T-helper 1 cell treated with Interleukin-12 subunit alpha and Interleukin-12 subunit beta and Interleukin-4 antibody, amounts not matched to agents 30 ng/mL and 1 ng/mL, for 36 hours (primary cell): ENCODE measurements at regions not wholly inside any gene's neighbourhood (a gene's known extent, or its start where the extent isn't known, plus 50 kb on each side); places are given as distances from the start of the nearest gene placed in this dataset.

ENCODE experiments used
- intact Hi-C: fragments of 100-400 bp; cut with micrococcal nuclease; formaldehyde crosslinking; loops from one replicate; pipeline ENCODE4 v1.15.1; 2024

GRCh38 chr2:185145316-185146121, 547.2 kb downstream of the ZNF804A start:
- intact Hi-C loops: no loop called here

GRCh38 chr2:185147361-185147760, 549.0 kb downstream of the ZNF804A start:
- intact Hi-C loops: no loop called here

- intact Hi-C loops: no loop called here
These were observed 553.9 kb downstream of the ZNF804A start for GRCh38 chr2:185152186-185152585.

GRCh38 chr2:185161701-185162100, 563.4 kb downstream of the ZNF804A start:
- intact Hi-C loops: no loop called here

- intact Hi-C loops: no loop called here
These were observed 564.3 kb upstream of the FSIP2 start for GRCh38 chr2:185174353-185174752.

- intact Hi-C loops: no loop called here
These were observed 558.9 kb upstream of the FSIP2 start for GRCh38 chr2:185179743-185180142.

GRCh38 chr2:185181901-185182300, 556.7 kb upstream of the FSIP2 start:
- intact Hi-C loops: no loop called here

- intact Hi-C loops: no loop called here
These were observed 553.6 kb upstream of the FSIP2 start for GRCh38 chr2:185185044-185185443.

GRCh38 chr2:185187421-185187820, 551.2 kb upstream of the FSIP2 start:
- intact Hi-C loops: no loop called here

GRCh38 chr2:185188656-185189055, 549.9 kb upstream of the FSIP2 start:
- intact Hi-C loops: no loop called here

GRCh38 chr2:185201063-185201462, 537.5 kb upstream of the FSIP2 start:
- intact Hi-C loops: no loop called here

GRCh38 chr2:185202381-185202780, 536.2 kb upstream of the FSIP2 start:
- intact Hi-C loops: no loop called here

GRCh38 chr2:185202945-185203528, 535.6 kb upstream of the FSIP2 start:
- intact Hi-C loops: no loop called here

GRCh38 chr2:185208261-185208660, 530.3 kb upstream of the FSIP2 start:
- intact Hi-C loops: no loop called here

GRCh38 chr2:185215497-185215896, 523.1 kb upstream of the FSIP2 start:
- intact Hi-C loops: no loop called here

- intact Hi-C loops: no loop called here
These were observed 518.6 kb upstream of the FSIP2 start for GRCh38 chr2:185219981-185220380.

GRCh38 chr2:185222311-185222710, 516.3 kb upstream of the FSIP2 start:
- intact Hi-C loops: no loop called here

GRCh38 chr2:185227391-185227790, 511.2 kb upstream of the FSIP2 start:
- intact Hi-C loops: no loop called here

- intact Hi-C loops: no loop called here
These were observed 499.1 kb upstream of the FSIP2 start for GRCh38 chr2:185239491-185239890.

- intact Hi-C loops: no loop called here
These were observed 497.8 kb upstream of the FSIP2 start for GRCh38 chr2:185240796-185241195.

- intact Hi-C loops: no loop called here
These were observed 497.0 kb upstream of the FSIP2 start for GRCh38 chr2:185241556-185241955.

GRCh38 chr2:185242462-185242861, 496.1 kb upstream of the FSIP2 start:
- intact Hi-C loops: no loop called here

GRCh38 chr2:185245216-185245615, 493.4 kb upstream of the FSIP2 start:
- intact Hi-C loops: no loop called here
